A549 (cell line): ENCODE measurements at regions not wholly inside any gene's neighbourhood (a gene's known extent, or its start where the extent isn't known, plus 50 kb on each side); places are given as distances from the start of the nearest gene placed in this dataset.

Experiments used
- CBX2 ChIP-seq: fragments of 200-600 bp; sonication (generic); IDR thresholded peaks from 2 replicates; pipeline ENCODE4 v1.6.1; 2016; ENCODE audit warnings: low read depth, mild to moderate bottlenecking, borderline replicate concordance
- CTCF ChIP-seq: fragments of >200 bp; sonication (Bioruptor Twin); formaldehyde crosslinking; IDR thresholded peaks from 3 replicates; pipeline ENCODE4 v1.5.1; 2016

GRCh38 chr2:222783592-222783991 lies 77.2 kb upstream of the ACSL3 start:
- TF ChIP-seq CBX2 (no peak), CTCF (no peak)
